ENCODE measurements at regions not wholly inside any gene's neighbourhood (a gene's known extent, or its start where the extent isn't known, plus 50 kb on each side); places are given as distances from the start of the nearest gene placed in this dataset.

DNA sequence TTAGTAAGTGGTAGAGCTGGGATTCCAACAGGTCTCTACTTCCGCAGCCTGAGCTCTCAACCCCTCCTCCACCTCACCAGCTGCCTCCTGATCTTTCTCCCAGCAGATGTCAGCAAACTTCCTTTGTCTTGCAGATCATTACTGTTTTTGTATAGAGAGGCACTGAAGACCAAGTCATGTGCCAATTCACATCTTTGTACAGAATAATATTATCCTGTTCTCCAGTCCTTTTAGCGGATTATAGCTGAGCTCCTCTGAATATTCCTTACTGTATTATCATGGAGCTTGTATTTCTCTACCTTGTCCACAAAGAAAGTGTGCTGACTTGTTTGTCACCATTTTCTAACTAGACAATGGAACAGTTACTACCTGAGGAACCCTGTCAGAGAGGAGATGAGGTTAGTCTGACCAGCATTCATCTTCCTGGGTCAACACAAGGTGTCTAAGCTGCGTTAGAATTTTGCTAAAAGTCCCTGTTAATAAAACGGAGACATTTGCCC is 142.3 kb upstream of the ARHGAP5 start:
- Histone ChIP-seq H3K9me3 (ENCODE audit: control insufficient read depth in 4 of 4, insufficient read depth in 3 of 4, low read length in 3 of 4) (no peaks in the 10 kb centered on the region), H3K4me3 (no peak overlapping the region), H3K27me3 (ENCODE audit: control insufficient read depth in 3 of 3, insufficient read depth in 3 of 3, low read length in 2 of 3) (no peaks in the 10 kb centered on the region), H3K9ac (ENCODE audit: insufficient read depth in 1 of 2, low read length in 2 of 2) (no peak overlapping the region), H3K36me3 (ENCODE audit: control insufficient read depth in 4 of 4, insufficient read depth in 4 of 4, low read length in 4 of 4) (no peaks in the 10 kb centered on the region), H3K4me1 (ENCODE audit: control insufficient read depth in 5 of 5, insufficient read depth in 5 of 5, low read length in 5 of 5) (peaks cover 0 to 18% (median 0%) of the 10 kb centered on the region in 5 donors), H3K27ac (ENCODE audit: low read depth in 1 of 2, low read length in 1 of 2) (peak overlapping the region in 1 of 2 donors; percentile 48)
- 49 to 74% methylated on average over 4 of the region's 4 CpGs for WGBS, 2 donors
- TF ChIP-seq, protein P1, sequence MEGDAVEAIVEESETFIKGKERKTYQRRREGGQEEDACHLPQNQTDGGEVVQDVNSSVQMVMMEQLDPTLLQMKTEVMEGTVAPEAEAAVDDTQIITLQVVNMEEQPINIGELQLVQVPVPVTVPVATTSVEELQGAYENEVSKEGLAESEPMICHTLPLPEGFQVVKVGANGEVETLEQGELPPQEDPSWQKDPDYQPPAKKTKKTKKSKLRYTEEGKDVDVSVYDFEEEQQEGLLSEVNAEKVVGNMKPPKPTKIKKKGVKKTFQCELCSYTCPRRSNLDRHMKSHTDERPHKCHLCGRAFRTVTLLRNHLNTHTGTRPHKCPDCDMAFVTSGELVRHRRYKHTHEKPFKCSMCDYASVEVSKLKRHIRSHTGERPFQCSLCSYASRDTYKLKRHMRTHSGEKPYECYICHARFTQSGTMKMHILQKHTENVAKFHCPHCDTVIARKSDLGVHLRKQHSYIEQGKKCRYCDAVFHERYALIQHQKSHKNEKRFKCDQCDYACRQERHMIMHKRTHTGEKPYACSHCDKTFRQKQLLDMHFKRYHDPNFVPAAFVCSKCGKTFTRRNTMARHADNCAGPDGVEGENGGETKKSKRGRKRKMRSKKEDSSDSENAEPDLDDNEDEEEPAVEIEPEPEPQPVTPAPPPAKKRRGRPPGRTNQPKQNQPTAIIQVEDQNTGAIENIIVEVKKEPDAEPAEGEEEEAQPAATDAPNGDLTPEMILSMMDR (IDR thresholded peaks at IDR 0.05; ENCODE audit: control extremely low read depth, extremely low read depth) = no peak
- no peak for ATAC-seq (ENCODE audit: insufficient read depth, low FRiP score)
- DNase-seq = peak; percentile 65 to 87 (median 85)

DNA sequence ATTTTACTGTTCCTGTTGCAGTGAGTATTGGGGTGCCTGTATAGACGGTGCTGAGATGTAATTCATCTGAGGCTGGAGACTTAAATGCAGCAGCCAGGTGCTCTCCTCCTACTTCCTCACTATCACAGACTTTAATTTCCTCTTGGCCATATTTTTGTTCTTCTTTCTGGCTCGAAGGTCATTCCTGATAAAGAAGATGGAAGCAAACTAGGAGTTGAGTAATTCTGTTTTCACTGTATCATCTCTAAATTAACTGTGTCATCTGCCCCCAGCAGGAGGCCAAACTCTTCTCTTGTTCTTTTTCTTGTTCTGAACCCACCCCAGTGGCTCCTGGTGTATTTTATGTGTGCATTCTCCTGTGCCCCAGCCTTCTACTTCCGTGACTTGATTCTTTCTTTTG is 141.7 kb upstream of the ARHGAP5 start:
- H3K4me1 ChIP-seq (ENCODE audit: control insufficient read depth in 5 of 5, insufficient read depth in 5 of 5, low read length in 5 of 5) = peaks cover 0 to 16% (median 0%) of the 10 kb centered on the region in 5 donors

DNA sequence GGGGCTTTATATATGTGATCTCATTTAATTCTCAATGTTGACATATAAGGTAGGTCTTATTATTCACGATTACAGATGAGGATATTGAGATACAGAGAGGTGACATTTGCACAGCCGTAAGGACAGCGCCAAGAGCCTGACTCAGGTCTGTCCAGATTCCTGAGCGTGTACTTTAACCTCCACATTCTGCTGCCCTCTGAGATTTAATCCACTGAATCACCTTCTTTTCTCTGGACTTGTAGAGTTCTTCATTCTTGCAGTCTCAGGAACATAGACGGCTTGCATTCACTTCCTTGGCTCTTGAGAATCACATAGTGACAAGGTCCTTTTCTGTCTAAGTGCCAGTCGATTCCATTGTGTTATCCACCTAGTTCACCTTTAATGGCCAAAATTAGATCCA is 141.0 kb upstream of the ARHGAP5 start:
- TF ChIP-seq, protein P1 (IDR thresholded peaks at IDR 0.05; ENCODE audit: control extremely low read depth, extremely low read depth) = no peak
- no peaks in the 10 kb centered on the region for H3K27me3 ChIP-seq (ENCODE audit: control insufficient read depth in 3 of 3, insufficient read depth in 3 of 3, low read length in 2 of 3)
- no peak overlapping the region for H3K9ac ChIP-seq (ENCODE audit: insufficient read depth in 1 of 2, low read length in 2 of 2)
- 83 to 91% methylated on average over 6 of the region's 6 CpGs for WGBS, 2 donors
- DNase-seq = no peak
- ATAC-seq (ENCODE audit: insufficient read depth, low FRiP score) = no peak
- no peaks in the 10 kb centered on the region for H3K36me3 ChIP-seq (ENCODE audit: control insufficient read depth in 4 of 4, insufficient read depth in 4 of 4, low read length in 4 of 4)
- H3K9me3 ChIP-seq (ENCODE audit: control insufficient read depth in 4 of 4, insufficient read depth in 3 of 4, low read length in 3 of 4) = no peaks in the 10 kb centered on the region
- H3K4me3 ChIP-seq = no peak overlapping the region
- H3K27ac ChIP-seq (ENCODE audit: low read depth in 1 of 2, low read length in 1 of 2) = no peak overlapping the region
- H3K4me1 ChIP-seq (ENCODE audit: control insufficient read depth in 5 of 5, insufficient read depth in 5 of 5, low read length in 5 of 5) = peaks cover 0 to 12% (median 0%) of the 10 kb centered on the region in 5 donors

More for the DNA sequence above, 141.7 kb upstream of the ARHGAP5 start:
- TF ChIP-seq, protein P1 (IDR thresholded peaks at IDR 0.05; ENCODE audit: control extremely low read depth, extremely low read depth) = no peak
- ATAC-seq (ENCODE audit: insufficient read depth, low FRiP score) = no peak
- no peak overlapping the region for H3K4me3 ChIP-seq
- H3K36me3 ChIP-seq (ENCODE audit: control insufficient read depth in 4 of 4, insufficient read depth in 4 of 4, low read length in 4 of 4) = no peaks in the 10 kb centered on the region
- no peak for DNase-seq
- 49 to 60% methylated on average over 3 of the region's 3 CpGs for WGBS, 2 donors
- no peaks in the 10 kb centered on the region for H3K9me3 ChIP-seq (ENCODE audit: control insufficient read depth in 4 of 4, insufficient read depth in 3 of 4, low read length in 3 of 4)
- no peak overlapping the region for H3K27ac ChIP-seq (ENCODE audit: low read depth in 1 of 2, low read length in 1 of 2)
- no peak overlapping the region for H3K9ac ChIP-seq (ENCODE audit: insufficient read depth in 1 of 2, low read length in 2 of 2)
- H3K27me3 ChIP-seq (ENCODE audit: control insufficient read depth in 3 of 3, insufficient read depth in 3 of 3, low read length in 2 of 3) = no peaks in the 10 kb centered on the region
